CD8-positive, alpha-beta memory T cell (primary cell): ENCODE measurements at regions not wholly inside any gene's neighbourhood (a gene's known extent, or its start where the extent isn't known, plus 50 kb on each side); places are given as distances from the start of the nearest gene placed in this dataset.
A peak's percentile ranks its signal among the peaks of the same experiment; 100 is the strongest.

Experiments used
- CTCF ChIA-PET: fragments of 350-600 bp; sonication (Branson Sonifier 250); formaldehyde crosslinking; loops from one replicate; lab custom pipeline; 2021; ENCODE audit warnings: antibody characterized with exemption; lab: Charles Lee
- POLR2A ChIA-PET: fragments of 350-600 bp; sonication (Branson Sonifier 250); formaldehyde crosslinking; loops from one replicate; lab custom pipeline; 2021; ENCODE audit warnings: antibody characterized with exemption; lab: Charles Lee
- DNase-seq, 5 donors: peaks; one replicate each; pipeline versions ENCODE4 v3.0.0 to v3.0.0-alpha.2; 2020 to 2022; ENCODE audit warnings: mixed read lengths in 1 of 5
- H3K27ac ChIP-seq: one replicate; pipeline ENCODE4 v1.7.0; 2013; ENCODE audit warnings: low read depth, mild to moderate bottlenecking, low read length, moderate library complexity
- H3K27me3 ChIP-seq: 2 replicates; pipeline ENCODE4 v1.7.0; 2013; ENCODE audit warnings: low read length, mild to moderate bottlenecking; ENCODE audit not compliant: insufficient read depth, poor library complexity, severe bottlenecking
- H3K36me3 ChIP-seq: 2 replicates; pipeline ENCODE4 v1.7.0; 2013; ENCODE audit warnings: mild to moderate bottlenecking, low read length, moderate library complexity; ENCODE audit not compliant: insufficient read depth
- H3K4me1 ChIP-seq: 2 replicates; pipeline ENCODE4 v1.7.0; 2013; ENCODE audit warnings: mild to moderate bottlenecking, low read length, moderate library complexity; ENCODE audit not compliant: insufficient read depth
- H3K4me3 ChIP-seq: 2 replicates; pipeline ENCODE4 v1.7.0; 2013; ENCODE audit warnings: mild to moderate bottlenecking, low read length
- H3K9me3 ChIP-seq: 2 replicates; pipeline ENCODE4 v1.7.0; 2013; ENCODE audit warnings: mild to moderate bottlenecking, low read length
- H3K27ac Mint-ChIP-seq, 8 donors: one replicate each; pipeline ENCODE4 v1.8.0; 2020 to 2021; ENCODE audit warnings: mixed read lengths in 8 of 8, mild to moderate bottlenecking in 6 of 8, inconsistent platforms in 3 of 8, moderate library complexity in 3 of 8
- H3K27me3 Mint-ChIP-seq, 2 donors: one replicate each; pipeline ENCODE4 v1.8.0; 2020 to 2021; ENCODE audit warnings: mixed read lengths in 2 of 2, mild to moderate bottlenecking in 1 of 2, moderate library complexity in 1 of 2
- H3K36me3 Mint-ChIP-seq, 3 donors: one replicate each; pipeline ENCODE4 v1.8.0; 2020 to 2021; ENCODE audit warnings: mixed read lengths in 3 of 3, inconsistent platforms in 1 of 3, mild to moderate bottlenecking in 1 of 3
- H3K4me1 Mint-ChIP-seq, 3 donors: one replicate each; pipeline ENCODE4 v1.8.0; 2020 to 2021; ENCODE audit warnings: mixed read lengths in 3 of 3, inconsistent platforms in 1 of 3, mild to moderate bottlenecking in 1 of 3
- H3K4me3 Mint-ChIP-seq, 7 donors: one replicate each; pipeline ENCODE4 v1.8.0; 2020 to 2021; ENCODE audit warnings: mixed read lengths in 7 of 7, mild to moderate bottlenecking in 6 of 7, moderate library complexity in 4 of 7, inconsistent platforms in 2 of 7
- H3K9me3 Mint-ChIP-seq, 5 donors: one replicate each; pipeline ENCODE4 v1.8.0; 2020 to 2022; ENCODE audit warnings: mixed read lengths in 5 of 5, mild to moderate bottlenecking in 3 of 5, moderate library complexity in 2 of 5, inconsistent platforms in 1 of 5

GRCh38 chr1:58430421-58431275 lies 115.9 kb downstream of the OMA1 start:
- Histone ChIP-seq H3K27ac (no peak overlapping the region), H3K9me3 (no peaks in the 10 kb centered on the region), H3K4me1 (no peaks in the 10 kb centered on the region), H3K36me3 (no peaks in the 10 kb centered on the region), H3K4me3 (no peak overlapping the region), H3K27me3 (no peaks in the 10 kb centered on the region)
- no peaks in the 10 kb centered on the region for H3K4me1 Mint-ChIP-seq
- H3K4me3 Mint-ChIP-seq: no peak overlapping the region
- no peaks in the 10 kb centered on the region for H3K9me3 Mint-ChIP-seq
- peaks cover 1 to 32% (median 17%) of the 10 kb centered on the region in 3 donors for H3K36me3 Mint-ChIP-seq
- no peak overlapping the region for H3K27ac Mint-ChIP-seq
- DNase-seq: no peak
- CTCF ChIA-PET: no interaction called here
- peaks cover 0 to 1% of the 10 kb centered on the region in 2 donors for H3K27me3 Mint-ChIP-seq
- POLR2A ChIA-PET: no interaction called here

- no peaks in the 10 kb centered on the region for H3K9me3 Mint-ChIP-seq
- Histone ChIP-seq H3K4me1 (no peaks in the 10 kb centered on the region), H3K9me3 (no peaks in the 10 kb centered on the region), H3K4me3 (no peak overlapping the region), H3K36me3 (no peaks in the 10 kb centered on the region), H3K27ac (no peak overlapping the region), H3K27me3 (no peaks in the 10 kb centered on the region)
- DNase-seq: no peak
- H3K27ac Mint-ChIP-seq: no peak overlapping the region
- POLR2A ChIA-PET: interaction anchor here (0.8 kb wide), 1 partner anchor 1212 kb away, joined by 4 read pairs; no protein-coding TSS in a partner anchor
- H3K4me3 Mint-ChIP-seq: no peak overlapping the region
- no peaks in the 10 kb centered on the region for H3K4me1 Mint-ChIP-seq
- peaks cover 1 to 36% (median 24%) of the 10 kb centered on the region in 3 donors for H3K36me3 Mint-ChIP-seq
- H3K27me3 Mint-ChIP-seq: peaks cover 0 to 4% of the 10 kb centered on the region in 2 donors
- CTCF ChIA-PET: no interaction called here
These were observed 119.6 kb downstream of the OMA1 start for GRCh38 chr1:58426918-58427317.

- no peaks in the 10 kb centered on the region for H3K4me1 Mint-ChIP-seq
- no peak overlapping the region for H3K4me3 Mint-ChIP-seq
- Histone ChIP-seq H3K27ac (no peak overlapping the region), H3K27me3 (no peaks in the 10 kb centered on the region), H3K4me1 (no peaks in the 10 kb centered on the region), H3K4me3 (no peak overlapping the region), H3K9me3 (no peaks in the 10 kb centered on the region), H3K36me3 (no peaks in the 10 kb centered on the region)
- ChIA-PET POLR2A (no interaction called here), CTCF (interaction anchor here (1.9 kb wide), 1 partner anchor 10 kb away, joined by 8 read pairs; no protein-coding TSS in a partner anchor)
- no peak for DNase-seq
- H3K9me3 Mint-ChIP-seq: no peaks in the 10 kb centered on the region
- no peak overlapping the region for H3K27ac Mint-ChIP-seq
- peaks cover 0 to 10% of the 10 kb centered on the region in 2 donors for H3K27me3 Mint-ChIP-seq
- H3K36me3 Mint-ChIP-seq: peaks cover 0 to 22% (median 15%) of the 10 kb centered on the region in 3 donors
These were observed 124.1 kb downstream of the OMA1 start for GRCh38 chr1:58422436-58422835.

- POLR2A ChIA-PET: no interaction called here
- Histone ChIP-seq H3K27ac (no peak overlapping the region), H3K9me3 (no peaks in the 10 kb centered on the region), H3K4me3 (no peak overlapping the region), H3K36me3 (no peaks in the 10 kb centered on the region), H3K4me1 (no peaks in the 10 kb centered on the region), H3K27me3 (no peaks in the 10 kb centered on the region)
- peaks cover 0 to 5% (median under 1%) of the 10 kb centered on the region in 3 donors for H3K36me3 Mint-ChIP-seq
- peaks cover 0 to 6% of the 10 kb centered on the region in 2 donors for H3K27me3 Mint-ChIP-seq
- CTCF ChIA-PET: no interaction called here
- no peaks in the 10 kb centered on the region for H3K4me1 Mint-ChIP-seq
- no peak for DNase-seq
- no peak overlapping the region for H3K4me3 Mint-ChIP-seq
- H3K9me3 Mint-ChIP-seq: no peaks in the 10 kb centered on the region
- peak overlapping the region in 1 of 8 donors; percentile 36 for H3K27ac Mint-ChIP-seq
These were observed 128.0 kb downstream of the OMA1 start for GRCh38 chr1:58418283-58419228.

GRCh38 chr1:58412071-58412580 lies 134.4 kb downstream of the OMA1 start:
- Histone ChIP-seq H3K27ac (no peak overlapping the region), H3K4me3 (no peak overlapping the region), H3K27me3 (no peaks in the 10 kb centered on the region), H3K9me3 (no peaks in the 10 kb centered on the region), H3K4me1 (no peaks in the 10 kb centered on the region), H3K36me3 (no peaks in the 10 kb centered on the region)
- Mint-ChIP-seq H3K36me3 (peaks cover 0 to 3% (median 0%) of the 10 kb centered on the region in 3 donors), H3K4me3 (no peak overlapping the region), H3K9me3 (no peaks in the 10 kb centered on the region), H3K27me3 (peaks cover 0 to 3% of the 10 kb centered on the region in 2 donors), H3K27ac (no peak overlapping the region), H3K4me1 (no peaks in the 10 kb centered on the region)
- CTCF ChIA-PET: interaction anchor here (1.5 kb wide), 1 partner anchor 11 kb away, joined by 8 read pairs; no protein-coding TSS in a partner anchor
- DNase-seq: no peak
- POLR2A ChIA-PET: no interaction called here

- ChIA-PET CTCF (no interaction called here), POLR2A (no interaction called here)
- Histone ChIP-seq H3K27me3 (no peaks in the 10 kb centered on the region), H3K4me3 (no peak overlapping the region), H3K4me1 (no peaks in the 10 kb centered on the region), H3K27ac (no peak overlapping the region), H3K9me3 (no peaks in the 10 kb centered on the region), H3K36me3 (no peaks in the 10 kb centered on the region)
- DNase-seq: no peak
- Mint-ChIP-seq H3K4me1 (no peaks in the 10 kb centered on the region), H3K36me3 (peaks cover 0 to 6% (median 4%) of the 10 kb centered on the region in 3 donors), H3K27ac (no peak overlapping the region), H3K9me3 (no peaks in the 10 kb centered on the region), H3K27me3 (peaks cover 0 to 3% of the 10 kb centered on the region in 2 donors), H3K4me3 (no peak overlapping the region)
These were observed 136.6 kb downstream of the OMA1 start for GRCh38 chr1:58409890-58410289.

- no peak for DNase-seq
- POLR2A ChIA-PET: no interaction called here
- CTCF ChIA-PET: no interaction called here
- H3K27me3 ChIP-seq: no peaks in the 10 kb centered on the region
- no peaks in the 10 kb centered on the region for H3K9me3 ChIP-seq
- no peaks in the 10 kb centered on the region for H3K4me1 Mint-ChIP-seq
- no peaks in the 10 kb centered on the region for H3K9me3 Mint-ChIP-seq
- H3K4me3 ChIP-seq: no peak overlapping the region
- no peaks in the 10 kb centered on the region for H3K4me1 ChIP-seq
- H3K36me3 ChIP-seq: no peaks in the 10 kb centered on the region
- no peak overlapping the region for H3K27ac ChIP-seq
- peaks cover 0 to 7% (median 4%) of the 10 kb centered on the region in 3 donors for H3K36me3 Mint-ChIP-seq
- peaks cover 0 to 3% of the 10 kb centered on the region in 2 donors for H3K27me3 Mint-ChIP-seq
- no peak overlapping the region for H3K27ac Mint-ChIP-seq
- no peak overlapping the region for H3K4me3 Mint-ChIP-seq
These were observed 137.2 kb downstream of the OMA1 start for GRCh38 chr1:58409336-58409735.
